CD4-positive, alpha-beta T cell treated with Interleukin-4 for 1 hour (primary cell): ENCODE measurements at regions not wholly inside any gene's neighbourhood (a gene's known extent, or its start where the extent isn't known, plus 50 kb on each side); places are given as distances from the start of the nearest gene placed in this dataset.

Source experiments
- DNase-seq, 2 donors: peaks; one replicate each; pipeline ENCODE4 v3.0.0-alpha.2; 2020 to 2022

GRCh38 chr12:115049614-115050013 is 365.6 kb upstream of the TBX3 start:
- DNase-seq: no peak

GRCh38 chr12:115046805-115047204 is 362.8 kb upstream of the TBX3 start:
- no peak for DNase-seq

- DNase-seq: no peak
Observed at GRCh38 chr12:115044073-115044472, 360.1 kb upstream of the TBX3 start.

GRCh38 chr12:115043079-115043478 is 359.1 kb upstream of the TBX3 start:
- no peak for DNase-seq

- DNase-seq: no peak
Observed at GRCh38 chr12:115042341-115042740, 358.4 kb upstream of the TBX3 start.

- DNase-seq: no peak
Observed at GRCh38 chr12:115037830-115038229, 353.9 kb upstream of the TBX3 start.

GRCh38 chr12:115035535-115036107 is 351.6 kb upstream of the TBX3 start:
- DNase-seq: no peak

- no peak for DNase-seq
Observed at GRCh38 chr12:115032521-115032920, 348.5 kb upstream of the TBX3 start.

- no peak for DNase-seq
Observed at GRCh38 chr12:115030017-115030416, 346.0 kb upstream of the TBX3 start.

- DNase-seq: no peak
Observed at GRCh38 chr12:115024531-115024930, 340.6 kb upstream of the TBX3 start.

GRCh38 chr12:115023279-115024265 is 339.6 kb upstream of the TBX3 start:
- DNase-seq: no peak

GRCh38 chr12:115020091-115020490 is 336.1 kb upstream of the TBX3 start:
- no peak for DNase-seq

GRCh38 chr12:115017346-115017745 is 333.4 kb upstream of the TBX3 start:
- DNase-seq: no peak

- DNase-seq: no peak
Observed at GRCh38 chr12:115013236-115013981, 329.4 kb upstream of the TBX3 start.

- no peak for DNase-seq
Observed at GRCh38 chr12:115012861-115013235, 328.9 kb upstream of the TBX3 start.

- no peak for DNase-seq
Observed at GRCh38 chr12:115011703-115012102, 327.7 kb upstream of the TBX3 start.

GRCh38 chr12:115010324-115010995 is 326.5 kb upstream of the TBX3 start:
- no peak for DNase-seq

GRCh38 chr12:115008929-115009328 is 325.0 kb upstream of the TBX3 start:
- DNase-seq: no peak

- DNase-seq: no peak
Observed at GRCh38 chr12:115004470-115005146, 320.6 kb upstream of the TBX3 start.

- no peak for DNase-seq
Observed at GRCh38 chr12:115002434-115002833, 318.5 kb upstream of the TBX3 start.

- DNase-seq: no peak
Observed at GRCh38 chr12:115001571-115002180, 317.7 kb upstream of the TBX3 start.

GRCh38 chr12:115000038-115000437 is 316.1 kb upstream of the TBX3 start:
- no peak for DNase-seq
